KG1 (cell line): ENCODE measurements at regions not wholly inside any gene's neighbourhood (a gene's known extent, or its start where the extent isn't known, plus 50 kb on each side); places are given as distances from the start of the nearest gene placed in this dataset.

Experiments
- DNase-seq: peaks from one replicate; lab custom pipeline; 2025; lab: John Stamatoyannopoulos, UW

GRCh38 chr1:81392526-81393226, 408.1 kb upstream of the ADGRL2 start:
- no peak for DNase-seq

GRCh38 chr1:81391125-81391828, 409.5 kb upstream of the ADGRL2 start:
- DNase-seq, result no peak

- DNase-seq, result no peak
These were observed 412.3 kb upstream of the ADGRL2 start for GRCh38 chr1:81388435-81388834.

- DNase-seq, result no peak
These were observed 413.3 kb upstream of the ADGRL2 start for GRCh38 chr1:81387446-81387845.

GRCh38 chr1:81382561-81382960, 418.2 kb upstream of the ADGRL2 start:
- no peak for DNase-seq

GRCh38 chr1:81381881-81382280, 418.9 kb upstream of the ADGRL2 start:
- DNase-seq, result no peak

GRCh38 chr1:81380436-81380835, 420.3 kb upstream of the ADGRL2 start:
- no peak for DNase-seq

- no peak for DNase-seq
These were observed 421.3 kb upstream of the ADGRL2 start for GRCh38 chr1:81379430-81379829.

- no peak for DNase-seq
These were observed 423.3 kb upstream of the ADGRL2 start for GRCh38 chr1:81377406-81377805.

GRCh38 chr1:81375884-81376548, 424.7 kb upstream of the ADGRL2 start:
- no peak for DNase-seq

- DNase-seq, result no peak
These were observed 426.3 kb upstream of the ADGRL2 start for GRCh38 chr1:81374481-81374880.

GRCh38 chr1:81371864-81372263, 428.9 kb upstream of the ADGRL2 start:
- DNase-seq, result no peak

GRCh38 chr1:81369833-81370232, 430.9 kb upstream of the ADGRL2 start:
- no peak for DNase-seq

GRCh38 chr1:81366173-81366572, 434.6 kb upstream of the ADGRL2 start:
- DNase-seq, result no peak

- no peak for DNase-seq
These were observed 436.6 kb upstream of the ADGRL2 start for GRCh38 chr1:81364088-81364487.

GRCh38 chr1:81358151-81358550, 442.6 kb upstream of the ADGRL2 start:
- no peak for DNase-seq

- no peak for DNase-seq
These were observed 448.9 kb upstream of the ADGRL2 start for GRCh38 chr1:81351864-81352263.

- DNase-seq, result no peak
These were observed 451.4 kb upstream of the ADGRL2 start for GRCh38 chr1:81349194-81349965.

GRCh38 chr1:81345110-81345509, 455.6 kb upstream of the ADGRL2 start:
- no peak for DNase-seq

GRCh38 chr1:81340239-81340638, 460.5 kb upstream of the ADGRL2 start:
- DNase-seq, result no peak

GRCh38 chr1:81337226-81337625, 463.5 kb upstream of the ADGRL2 start:
- DNase-seq, result no peak

- DNase-seq, result no peak
These were observed 464.9 kb upstream of the ADGRL2 start for GRCh38 chr1:81335876-81336275.
